Naive thymus-derived CD8-positive, alpha-beta T cell (primary cell): ENCODE measurements at regions not wholly inside any gene's neighbourhood (a gene's known extent, or its start where the extent isn't known, plus 50 kb on each side); places are given as distances from the start of the nearest gene placed in this dataset.
"Not testable (repeated sequence)": the region's sequence is repeated elsewhere in the genome, so short reads cannot be mapped to it uniquely, and the experiment has no call there.

Source experiments
- ATAC-seq, 2 donors: fragments of 150-1000 bp; cut with Tn5 transposase in 1 of 2; sonication (Bioruptor Pico), chemical (Tn5 transposase) in 1 of 2; 1 replicate in 1 of 2; 2 replicates in 1 of 2; pipeline ENCODE4 v1.10.0; 2021; ENCODE audit warnings: mild to moderate bottlenecking in 2 of 2, moderate library complexity in 2 of 2
- POLR2A ChIA-PET: fragments of 350-600 bp; sonication (Branson Sonifier 250); formaldehyde crosslinking; loops from one replicate; lab custom pipeline; 2021; ENCODE audit warnings: antibody characterized with exemption; lab: Charles Lee
- DNase-seq, 10 donors: peaks; one replicate each; pipeline versions ENCODE4 v3.0.0 to v3.0.0-alpha.2; 2020 to 2022
- H3K27ac Mint-ChIP-seq, 10 donors: one replicate each; pipeline ENCODE4 v1.8.0; 2020 to 2022; ENCODE audit warnings: mild to moderate bottlenecking in 10 of 10, mixed read lengths in 10 of 10, moderate library complexity in 4 of 10, inconsistent platforms in 1 of 10
- H3K27me3 Mint-ChIP-seq, 5 donors: one replicate each; pipeline ENCODE4 v1.8.0; 2021 to 2022; ENCODE audit warnings: mixed read lengths in 5 of 5
- H3K36me3 Mint-ChIP-seq, 3 donors: one replicate each; pipeline ENCODE4 v1.8.0; 2020 to 2022; ENCODE audit warnings: mixed read lengths in 3 of 3, mild to moderate bottlenecking in 2 of 3, inconsistent platforms in 1 of 3
- H3K4me1 Mint-ChIP-seq, 4 donors: one replicate each; pipeline ENCODE4 v1.8.0; 2021 to 2022; ENCODE audit warnings: mixed read lengths in 4 of 4
- H3K4me3 Mint-ChIP-seq, 10 donors: one replicate each; pipeline ENCODE4 v1.8.0; 2020 to 2022; ENCODE audit warnings: mild to moderate bottlenecking in 10 of 10, mixed read lengths in 10 of 10, moderate library complexity in 6 of 10, inconsistent platforms in 1 of 10
- H3K9me3 Mint-ChIP-seq, 9 donors: one replicate each; pipeline ENCODE4 v1.8.0; 2020 to 2022; ENCODE audit warnings: mixed read lengths in 9 of 9, mild to moderate bottlenecking in 3 of 9, inconsistent platforms in 1 of 9, moderate library complexity in 1 of 9

DNA sequence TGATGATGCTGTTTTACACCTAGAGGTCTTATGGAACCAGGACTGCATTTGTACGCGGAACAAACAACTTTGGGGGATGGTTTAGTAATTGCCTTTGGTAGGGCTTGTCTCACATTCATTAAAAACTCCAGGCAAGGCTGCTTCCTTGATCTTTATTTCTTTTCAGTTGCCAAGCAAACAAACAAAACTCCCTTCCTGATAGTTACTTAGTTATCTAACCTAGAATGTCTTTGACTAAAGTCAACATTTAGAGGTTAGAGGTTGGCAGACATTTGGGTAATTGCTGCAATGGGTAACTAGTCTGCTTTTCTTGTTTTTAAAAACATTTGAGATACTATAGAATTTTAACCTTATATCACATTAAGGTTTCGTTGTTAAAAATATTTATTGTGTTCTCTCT is 500.9 kb upstream of the PTBP2 start:
- Mint-ChIP-seq H3K36me3 (no peaks in the 10 kb centered on the region), H3K9me3 (peaks cover 0 to 8% (median 0%) of the 10 kb centered on the region in 9 donors), H3K27ac (no peak overlapping the region), H3K4me1 (no peaks in the 10 kb centered on the region), H3K27me3 (no peaks in the 10 kb centered on the region), H3K4me3 (no peak overlapping the region)
- ATAC-seq (no peak), DNase-seq (no peak)
- POLR2A ChIA-PET = no interaction called here

DNA sequence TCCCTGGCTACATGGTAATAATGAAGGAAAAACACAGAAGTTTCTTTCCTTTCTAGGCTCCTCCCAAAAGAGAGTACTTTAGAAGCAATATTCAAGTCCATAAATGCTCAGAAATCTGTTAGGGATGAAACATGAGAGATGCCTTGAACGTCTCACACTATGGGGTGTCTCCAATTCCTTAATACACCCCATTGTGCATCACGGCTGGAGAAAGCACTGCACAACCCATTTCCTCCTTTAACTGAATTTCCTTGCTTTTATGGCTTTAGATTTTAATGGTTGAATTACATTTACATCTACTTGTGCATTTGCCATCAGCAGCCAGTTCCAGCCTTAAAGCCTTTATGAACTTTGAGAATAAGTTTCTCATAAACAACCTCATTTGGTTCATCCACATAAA is 498.9 kb upstream of the PTBP2 start:
- Mint-ChIP-seq H3K4me3 (no peak overlapping the region), H3K36me3 (no peaks in the 10 kb centered on the region), H3K9me3 (peaks cover 0 to 6% (median 0%) of the 10 kb centered on the region in 9 donors), H3K27ac (no peak overlapping the region), H3K4me1 (no peaks in the 10 kb centered on the region), H3K27me3 (no peaks in the 10 kb centered on the region)
- POLR2A ChIA-PET = no interaction called here
- ATAC-seq = no peak
- no peak for DNase-seq

DNA sequence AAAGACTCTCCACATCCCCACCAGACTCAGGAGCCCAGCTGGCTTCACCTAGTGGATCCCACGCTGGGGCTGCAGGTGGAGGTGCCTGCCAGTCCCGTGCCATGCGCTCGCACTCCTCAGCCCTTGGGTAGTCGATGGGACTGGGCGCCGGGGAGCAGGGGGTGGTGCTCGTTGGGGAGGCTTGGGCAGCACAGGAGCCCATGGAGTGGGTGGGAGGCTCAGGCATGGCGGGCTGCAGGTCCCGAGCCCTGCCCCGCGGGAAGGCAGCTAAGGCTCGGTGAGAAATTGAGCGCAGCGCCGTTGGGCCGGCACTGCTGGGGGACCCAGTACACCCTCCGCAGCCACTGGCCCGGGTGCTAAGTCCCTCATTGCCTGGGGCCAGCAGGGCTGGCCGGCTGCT is 497.4 kb upstream of the PTBP2 start:
- H3K4me1 Mint-ChIP-seq, H3K36me3 Mint-ChIP-seq, H3K4me3 Mint-ChIP-seq, ATAC-seq, POLR2A ChIA-PET, H3K27ac Mint-ChIP-seq, DNase-seq, H3K9me3 Mint-ChIP-seq, H3K27me3 Mint-ChIP-seq: not testable (repeated sequence)

DNA sequence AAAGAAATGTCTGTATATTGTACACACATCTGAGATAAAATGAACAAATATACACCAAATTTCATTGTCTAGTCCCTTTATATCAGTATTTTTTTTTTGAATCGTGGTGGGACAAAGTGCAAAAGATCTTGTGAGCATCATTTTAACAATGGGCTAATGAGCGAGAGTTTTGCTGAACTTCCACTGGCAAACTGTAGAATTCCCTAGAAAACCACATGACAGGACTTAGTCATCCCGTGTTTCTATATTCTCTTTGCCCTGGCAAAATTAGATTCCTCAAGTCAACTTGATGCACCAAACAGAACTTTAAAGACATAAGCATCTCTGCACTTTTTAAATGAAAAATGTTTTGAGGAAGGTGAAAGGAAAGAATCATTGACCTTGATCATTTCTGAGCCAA is 488.2 kb upstream of the PTBP2 start:
- no peak for DNase-seq
- H3K27me3 Mint-ChIP-seq = no peaks in the 10 kb centered on the region
- no peaks in the 10 kb centered on the region for H3K4me1 Mint-ChIP-seq
- H3K36me3 Mint-ChIP-seq = no peaks in the 10 kb centered on the region
- H3K4me3 Mint-ChIP-seq = no peak overlapping the region
- H3K27ac Mint-ChIP-seq = no peak overlapping the region
- POLR2A ChIA-PET = no interaction called here
- no peak for ATAC-seq
- peaks cover 0 to 3% (median 0%) of the 10 kb centered on the region in 9 donors for H3K9me3 Mint-ChIP-seq

DNA sequence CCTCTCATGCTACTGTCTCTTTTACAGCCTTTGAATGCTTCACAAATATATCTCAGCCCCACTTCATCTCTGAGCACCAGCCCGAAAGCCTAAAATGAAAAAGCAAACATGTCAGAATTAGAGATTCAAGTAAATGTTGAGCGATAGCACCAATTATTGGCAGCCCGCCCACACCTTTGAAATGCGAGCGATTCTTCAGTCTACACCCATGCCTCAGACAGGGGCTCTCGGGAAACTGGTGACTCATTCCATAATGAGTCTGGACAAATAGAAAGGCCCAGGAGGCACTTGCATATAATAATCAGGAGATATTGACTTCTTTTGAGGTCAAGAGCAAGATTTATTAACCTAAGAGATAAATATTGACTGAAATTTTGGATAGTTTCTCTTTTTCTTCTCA is 487.3 kb upstream of the PTBP2 start:
- POLR2A ChIA-PET = no interaction called here
- no peak overlapping the region for H3K4me3 Mint-ChIP-seq
- no peaks in the 10 kb centered on the region for H3K27me3 Mint-ChIP-seq
- no peak for DNase-seq
- H3K36me3 Mint-ChIP-seq = no peaks in the 10 kb centered on the region
- H3K4me1 Mint-ChIP-seq = no peaks in the 10 kb centered on the region
- peaks cover 0 to 3% (median 0%) of the 10 kb centered on the region in 9 donors for H3K9me3 Mint-ChIP-seq
- ATAC-seq = no peak
- H3K27ac Mint-ChIP-seq = no peak overlapping the region

DNA sequence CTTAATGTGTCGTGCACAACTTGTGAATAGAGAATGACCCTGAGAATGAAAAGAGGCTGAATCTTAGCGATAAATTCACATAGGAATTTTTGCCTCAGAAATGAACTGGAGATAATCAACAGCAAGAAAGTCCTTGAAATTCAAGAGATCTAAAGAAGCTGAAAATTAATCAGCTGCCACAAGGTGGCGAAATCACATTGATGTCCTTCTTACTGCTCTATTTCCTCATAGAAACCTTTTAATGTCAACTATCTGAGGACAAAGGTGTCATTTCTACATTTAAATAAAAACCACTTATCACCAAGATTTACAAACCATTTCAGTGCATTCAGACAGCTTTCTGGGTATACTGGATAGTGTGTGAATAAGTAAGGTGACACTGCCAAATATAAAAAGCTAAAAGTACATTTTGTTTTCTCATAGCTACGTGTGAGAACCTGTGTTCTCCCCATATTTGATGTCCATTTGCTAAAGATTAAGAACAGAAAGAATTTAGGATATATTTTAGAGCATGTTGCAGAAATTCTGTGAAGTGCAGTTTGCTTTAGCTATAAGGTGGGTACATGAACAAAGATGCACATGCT is 485.3 kb upstream of the PTBP2 start:
- DNase-seq = no peak
- H3K27ac Mint-ChIP-seq = no peak overlapping the region
- no peaks in the 10 kb centered on the region for H3K4me1 Mint-ChIP-seq
- peaks cover 0 to under 1% (median 0%) of the 10 kb centered on the region in 9 donors for H3K9me3 Mint-ChIP-seq
- POLR2A ChIA-PET = no interaction called here
- no peaks in the 10 kb centered on the region for H3K27me3 Mint-ChIP-seq
- no peak overlapping the region for H3K4me3 Mint-ChIP-seq
- H3K36me3 Mint-ChIP-seq = no peaks in the 10 kb centered on the region
- ATAC-seq = no peak

DNA sequence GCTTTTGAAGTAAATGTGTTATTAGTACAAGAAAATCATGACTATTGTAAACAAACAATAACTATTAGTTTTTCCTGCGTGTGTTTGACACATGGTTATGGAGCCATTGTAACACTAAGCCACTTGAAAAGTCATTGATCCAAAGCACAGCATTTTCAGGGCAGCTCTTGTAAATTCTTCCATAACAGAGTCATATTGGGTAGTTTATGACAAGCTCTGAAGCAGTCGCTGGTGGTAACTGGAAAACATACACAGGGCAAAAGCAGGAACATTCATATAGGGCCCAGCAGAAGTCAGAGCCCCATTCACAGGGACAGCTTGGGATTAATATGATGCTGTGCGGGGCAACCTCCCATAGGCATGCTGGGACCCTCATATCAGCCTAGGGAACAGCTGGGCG is 483.2 kb upstream of the PTBP2 start:
- Mint-ChIP-seq H3K4me3 (no peak overlapping the region), H3K36me3 (no peaks in the 10 kb centered on the region), H3K27ac (no peak overlapping the region), H3K4me1 (no peaks in the 10 kb centered on the region), H3K9me3 (peaks cover 0 to 4% (median 0%) of the 10 kb centered on the region in 9 donors), H3K27me3 (no peaks in the 10 kb centered on the region)
- ATAC-seq (no peak), DNase-seq (no peak)
- POLR2A ChIA-PET = no interaction called here

DNA sequence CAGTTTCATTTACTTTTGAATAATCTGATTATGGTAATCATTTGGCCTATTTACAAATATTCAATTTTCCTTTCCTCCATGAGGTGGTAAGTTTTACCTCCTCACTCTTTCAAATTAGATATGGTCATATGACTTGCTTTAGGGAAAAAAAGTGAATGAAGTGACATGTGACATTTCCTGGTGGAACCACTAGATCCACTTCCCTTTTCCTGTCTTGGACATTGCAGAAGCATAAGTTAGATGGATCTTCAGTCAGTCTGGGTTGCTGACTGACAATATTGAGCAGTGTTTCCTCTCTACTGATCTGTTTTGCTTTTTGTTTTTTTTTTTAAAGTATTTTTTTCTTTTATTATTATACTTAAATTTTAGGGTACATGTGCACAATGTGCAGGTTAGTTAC is 481.1 kb upstream of the PTBP2 start:
- Mint-ChIP-seq H3K27ac (no peak overlapping the region), H3K27me3 (no peaks in the 10 kb centered on the region), H3K9me3 (peaks cover 0 to 4% (median 0%) of the 10 kb centered on the region in 9 donors), H3K4me3 (no peak overlapping the region), H3K4me1 (no peaks in the 10 kb centered on the region), H3K36me3 (no peaks in the 10 kb centered on the region)
- ATAC-seq = no peak
- no peak for DNase-seq
- POLR2A ChIA-PET = no interaction called here

DNA sequence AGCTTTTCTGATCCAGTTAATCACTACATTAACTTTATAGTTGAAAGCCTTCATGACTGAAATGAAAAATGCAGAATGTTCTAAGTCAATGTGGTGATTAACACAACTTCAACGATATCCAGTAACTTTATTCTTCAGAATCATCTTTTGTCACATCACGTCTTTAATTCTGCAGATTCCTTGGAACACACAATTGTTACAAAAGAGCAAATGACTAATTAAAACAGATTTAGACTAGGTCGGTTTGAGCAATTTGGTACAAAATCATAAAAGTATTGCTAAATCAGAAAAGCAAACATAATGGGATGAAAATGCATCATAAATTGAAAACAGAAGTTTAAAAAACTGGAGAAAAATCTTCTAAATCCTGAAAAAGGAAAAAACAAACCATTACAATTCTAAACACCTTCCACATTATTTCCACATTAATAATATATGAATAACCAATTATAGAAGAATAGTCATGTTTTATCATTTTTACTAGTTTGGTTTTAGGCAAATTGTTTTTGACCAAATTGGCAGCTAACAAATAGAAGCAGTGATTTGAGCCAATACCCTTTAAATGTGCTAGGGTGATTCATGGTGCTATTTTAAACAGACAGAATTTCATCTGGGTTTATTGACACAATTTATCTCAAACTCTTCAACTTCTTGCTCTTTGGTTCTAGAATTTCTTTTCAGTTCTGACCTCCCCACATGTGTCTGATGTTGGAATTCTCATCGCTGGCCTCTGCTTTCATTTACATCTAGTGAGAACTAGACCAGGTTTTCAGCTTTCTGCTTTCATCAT is 468.1 kb upstream of the PTBP2 start:
- no peaks in the 10 kb centered on the region for H3K36me3 Mint-ChIP-seq
- no peaks in the 10 kb centered on the region for H3K4me1 Mint-ChIP-seq
- DNase-seq (no peak), ATAC-seq (no peak)
- H3K27ac Mint-ChIP-seq = no peak overlapping the region
- POLR2A ChIA-PET = no interaction called here
- peaks cover 0 to 1% (median 0%) of the 10 kb centered on the region in 5 donors for H3K27me3 Mint-ChIP-seq
- peaks cover 0 to 9% (median 2%) of the 10 kb centered on the region in 9 donors for H3K9me3 Mint-ChIP-seq
- H3K4me3 Mint-ChIP-seq = no peak overlapping the region

DNA sequence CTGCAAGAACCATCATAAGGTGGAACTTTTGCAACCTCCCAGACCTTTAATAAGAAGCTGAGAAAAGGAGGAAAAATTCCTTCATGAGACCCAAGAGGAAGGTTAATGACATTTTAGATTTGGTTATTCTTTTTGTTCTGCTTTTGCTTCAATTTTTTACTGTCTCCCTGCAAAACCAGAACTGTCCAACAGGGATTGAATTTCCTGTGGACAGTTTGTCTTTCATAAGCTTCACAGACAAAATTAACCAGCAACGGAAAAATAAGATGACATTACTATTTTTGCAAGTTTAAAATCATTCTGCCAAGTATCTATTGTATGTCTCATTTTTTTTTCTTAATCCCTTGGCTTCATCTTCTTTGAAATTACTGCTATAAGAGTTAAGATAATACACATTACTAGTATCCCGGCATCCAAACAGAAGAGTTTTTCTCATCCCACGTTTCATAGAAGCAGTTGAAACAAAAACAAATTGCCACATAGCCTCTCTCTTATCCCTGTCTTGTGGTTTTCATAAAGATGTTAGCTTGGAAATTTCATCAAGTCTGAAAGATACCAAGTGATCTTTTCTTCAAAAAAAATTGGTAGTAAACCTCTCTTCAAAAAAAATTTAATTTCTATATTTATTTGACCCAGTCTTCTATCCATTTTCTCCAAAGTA is 465.3 kb upstream of the PTBP2 start:
- POLR2A ChIA-PET = no interaction called here
- Mint-ChIP-seq H3K4me1 (no peaks in the 10 kb centered on the region), H3K27me3 (peaks cover 0 to 1% (median 0%) of the 10 kb centered on the region in 5 donors), H3K27ac (no peak overlapping the region), H3K4me3 (no peak overlapping the region), H3K9me3 (peaks cover 0 to 17% (median 4%) of the 10 kb centered on the region in 9 donors), H3K36me3 (no peaks in the 10 kb centered on the region)
- ATAC-seq (no peak), DNase-seq (no peak)

DNA sequence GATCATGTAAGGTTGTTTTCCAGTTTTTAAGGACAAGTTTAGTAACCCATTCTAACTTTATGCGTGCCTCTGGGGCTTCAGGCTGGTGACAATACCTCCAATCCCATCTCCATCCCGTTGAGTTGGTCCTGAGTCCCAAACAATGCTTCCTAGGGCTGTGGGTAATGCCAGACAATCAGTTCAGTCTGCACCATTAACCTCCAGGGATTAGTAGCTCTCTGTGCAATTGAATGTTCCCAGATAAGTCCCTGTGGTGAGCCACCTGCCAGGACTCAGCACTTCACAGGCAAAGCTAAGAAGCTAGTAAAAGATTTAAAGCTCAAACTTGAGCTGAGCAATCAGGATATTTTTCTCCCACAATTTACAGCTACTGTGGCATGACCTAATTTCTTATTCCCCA is 462.2 kb upstream of the PTBP2 start:
- Mint-ChIP-seq H3K4me3 (no peak overlapping the region), H3K36me3 (no peaks in the 10 kb centered on the region), H3K27me3 (peaks cover 0 to 1% (median 0%) of the 10 kb centered on the region in 5 donors), H3K27ac (no peak overlapping the region), H3K4me1 (no peaks in the 10 kb centered on the region), H3K9me3 (peaks cover 0 to 22% (median 3%) of the 10 kb centered on the region in 9 donors)
- ATAC-seq = no peak
- no peak for DNase-seq
- POLR2A ChIA-PET = no interaction called here

DNA sequence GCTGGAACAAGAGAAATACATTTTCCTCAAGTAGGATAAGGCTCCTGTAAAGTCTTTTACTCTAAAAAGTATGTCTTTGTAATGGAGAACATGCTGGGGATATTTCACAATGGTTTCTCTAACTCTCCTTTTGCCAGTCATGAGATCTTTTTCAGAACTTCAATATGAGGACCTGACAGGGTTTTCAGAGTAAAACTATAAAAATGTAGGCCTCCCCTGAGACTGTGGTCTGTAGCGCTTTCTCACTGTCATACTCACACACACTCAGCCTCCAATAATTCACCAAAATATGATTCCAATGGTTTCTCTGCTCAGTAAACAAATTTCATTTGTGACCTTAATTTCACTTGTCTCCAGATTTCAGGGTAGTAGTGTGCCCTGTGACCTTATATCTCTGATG is 440.1 kb upstream of the PTBP2 start:
- no peak for ATAC-seq
- Mint-ChIP-seq H3K36me3 (peaks cover 0 to 3% (median 0%) of the 10 kb centered on the region in 3 donors), H3K27me3 (peaks cover 0 to 3% (median 0%) of the 10 kb centered on the region in 5 donors), H3K27ac (no peak overlapping the region), H3K4me3 (no peak overlapping the region), H3K4me1 (no peaks in the 10 kb centered on the region), H3K9me3 (peaks cover 5 to 40% (median 24%) of the 10 kb centered on the region in 9 donors)
- no peak for DNase-seq
- POLR2A ChIA-PET = no interaction called here

DNA sequence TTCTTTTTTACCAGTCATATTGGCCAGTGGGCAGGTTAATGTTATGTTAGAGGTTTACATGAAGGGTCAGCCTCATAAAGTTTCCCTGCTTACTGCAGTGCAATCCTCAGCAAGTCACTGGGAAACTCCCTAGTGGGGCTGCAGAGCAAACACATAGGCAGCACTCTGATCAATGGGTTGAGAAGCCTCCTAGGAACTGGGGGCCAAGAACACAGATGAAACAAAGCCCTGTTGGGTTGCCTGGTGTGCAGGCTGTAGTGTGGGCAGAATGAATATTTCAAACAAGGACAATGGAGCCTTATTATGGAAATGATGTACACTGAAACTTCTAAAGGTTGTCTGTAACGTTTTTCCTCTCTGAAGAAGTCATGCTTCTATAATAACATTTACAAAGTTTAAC is 431.6 kb upstream of the PTBP2 start:
- POLR2A ChIA-PET = no interaction called here
- H3K4me1 Mint-ChIP-seq = no peaks in the 10 kb centered on the region
- ATAC-seq = no peak
- H3K27ac Mint-ChIP-seq = no peak overlapping the region
- peaks cover 6 to 43% (median 27%) of the 10 kb centered on the region in 9 donors for H3K9me3 Mint-ChIP-seq
- H3K36me3 Mint-ChIP-seq = peaks cover 0 to 14% (median 0%) of the 10 kb centered on the region in 3 donors
- no peak for DNase-seq
- no peak overlapping the region for H3K4me3 Mint-ChIP-seq
- H3K27me3 Mint-ChIP-seq = no peaks in the 10 kb centered on the region
